ENCODE measurements at regions not wholly inside any gene's neighbourhood (a gene's known extent, or its start where the extent isn't known, plus 50 kb on each side); places are given as distances from the start of the nearest gene placed in this dataset.

- H3K9me3 Mint-ChIP-seq (ENCODE audit: unreplicated experiment) = no peaks in the 10 kb centered on the region
- H3K4me3 Mint-ChIP-seq (ENCODE audit: unreplicated experiment) = no peak overlapping the region
- peaks cover under 1% of the 10 kb centered on the region for H3K27me3 Mint-ChIP-seq (ENCODE audit: unreplicated experiment)
- no peak for DNase-seq
- TF ChIP-seq, protein P1, sequence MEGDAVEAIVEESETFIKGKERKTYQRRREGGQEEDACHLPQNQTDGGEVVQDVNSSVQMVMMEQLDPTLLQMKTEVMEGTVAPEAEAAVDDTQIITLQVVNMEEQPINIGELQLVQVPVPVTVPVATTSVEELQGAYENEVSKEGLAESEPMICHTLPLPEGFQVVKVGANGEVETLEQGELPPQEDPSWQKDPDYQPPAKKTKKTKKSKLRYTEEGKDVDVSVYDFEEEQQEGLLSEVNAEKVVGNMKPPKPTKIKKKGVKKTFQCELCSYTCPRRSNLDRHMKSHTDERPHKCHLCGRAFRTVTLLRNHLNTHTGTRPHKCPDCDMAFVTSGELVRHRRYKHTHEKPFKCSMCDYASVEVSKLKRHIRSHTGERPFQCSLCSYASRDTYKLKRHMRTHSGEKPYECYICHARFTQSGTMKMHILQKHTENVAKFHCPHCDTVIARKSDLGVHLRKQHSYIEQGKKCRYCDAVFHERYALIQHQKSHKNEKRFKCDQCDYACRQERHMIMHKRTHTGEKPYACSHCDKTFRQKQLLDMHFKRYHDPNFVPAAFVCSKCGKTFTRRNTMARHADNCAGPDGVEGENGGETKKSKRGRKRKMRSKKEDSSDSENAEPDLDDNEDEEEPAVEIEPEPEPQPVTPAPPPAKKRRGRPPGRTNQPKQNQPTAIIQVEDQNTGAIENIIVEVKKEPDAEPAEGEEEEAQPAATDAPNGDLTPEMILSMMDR (IDR thresholded peaks at IDR 0.05; ENCODE audit: partially characterized antibody, unreplicated experiment) = no peak
- H3K27ac Mint-ChIP-seq (ENCODE audit: unreplicated experiment) = no peak overlapping the region
- H3K36me3 Mint-ChIP-seq (ENCODE audit: unreplicated experiment) = no peaks in the 10 kb centered on the region
- H3K4me1 Mint-ChIP-seq (ENCODE audit: low read depth, unreplicated experiment) = no peaks in the 10 kb centered on the region
Measured at GRCh38 chr13:111639196-111639705, 318.8 kb downstream of the TEX29 start.

DNA sequence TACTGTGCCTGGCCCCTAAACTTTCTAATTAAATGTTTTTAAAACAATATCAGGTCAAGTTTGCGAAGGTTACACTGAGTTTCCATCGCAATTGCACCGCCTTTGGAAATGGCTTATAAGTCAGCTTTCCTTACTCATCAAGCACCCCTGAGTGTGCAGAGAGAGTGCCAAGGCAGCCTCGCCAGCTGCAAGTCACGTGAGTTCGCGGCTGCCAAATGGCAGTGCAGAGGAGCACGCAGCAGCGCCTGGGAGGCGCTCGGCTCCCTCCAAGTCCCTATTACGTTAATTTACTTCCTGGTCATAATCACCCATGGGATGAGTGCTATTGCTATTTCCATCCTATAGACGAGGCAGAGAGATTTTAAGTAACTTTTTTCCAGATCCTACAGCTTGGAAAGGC lies 319.6 kb downstream of the TEX29 start:
- no peaks in the 10 kb centered on the region for H3K9me3 Mint-ChIP-seq (ENCODE audit: unreplicated experiment)
- H3K27ac Mint-ChIP-seq (ENCODE audit: unreplicated experiment) = no peak overlapping the region
- TF ChIP-seq, protein P1 (IDR thresholded peaks at IDR 0.05; ENCODE audit: partially characterized antibody, unreplicated experiment) = no peak
- H3K4me1 Mint-ChIP-seq (ENCODE audit: low read depth, unreplicated experiment) = no peaks in the 10 kb centered on the region
- DNase-seq = no peak
- no peaks in the 10 kb centered on the region for H3K36me3 Mint-ChIP-seq (ENCODE audit: unreplicated experiment)
- no peak overlapping the region for H3K4me3 Mint-ChIP-seq (ENCODE audit: unreplicated experiment)
- peaks cover 2% of the 10 kb centered on the region for H3K27me3 Mint-ChIP-seq (ENCODE audit: unreplicated experiment)

DNA sequence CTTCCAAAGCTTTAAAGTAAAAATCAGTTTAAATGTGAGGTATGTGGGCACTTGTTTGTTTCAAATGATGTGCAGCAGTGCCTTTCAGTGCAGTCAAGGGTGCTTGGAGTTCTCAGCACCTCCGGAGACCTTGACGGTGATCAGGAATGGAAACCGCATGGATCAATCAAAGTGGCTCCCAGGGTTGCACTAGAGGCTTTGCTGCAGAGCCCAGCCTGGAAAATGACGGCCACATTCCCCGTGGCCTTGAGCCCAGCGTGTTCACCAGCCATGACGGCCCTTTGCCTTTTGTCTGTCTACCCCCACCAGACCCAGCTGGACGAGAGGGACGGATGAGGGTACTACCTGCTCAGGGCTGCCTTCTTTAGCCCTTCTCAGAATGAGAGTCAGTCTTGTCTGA lies 320.0 kb downstream of the TEX29 start:
- Mint-ChIP-seq H3K27me3 (ENCODE audit: unreplicated experiment) (peaks cover 3% of the 10 kb centered on the region), H3K27ac (ENCODE audit: unreplicated experiment) (no peak overlapping the region), H3K4me3 (ENCODE audit: unreplicated experiment) (no peak overlapping the region), H3K36me3 (ENCODE audit: unreplicated experiment) (no peaks in the 10 kb centered on the region), H3K4me1 (ENCODE audit: low read depth, unreplicated experiment) (no peaks in the 10 kb centered on the region), H3K9me3 (ENCODE audit: unreplicated experiment) (no peaks in the 10 kb centered on the region)
- DNase-seq = no peak
- TF ChIP-seq, protein P1 (IDR thresholded peaks at IDR 0.05; ENCODE audit: partially characterized antibody, unreplicated experiment) = no peak

- Mint-ChIP-seq H3K9me3 (ENCODE audit: unreplicated experiment) (no peaks in the 10 kb centered on the region), H3K4me1 (ENCODE audit: low read depth, unreplicated experiment) (no peaks in the 10 kb centered on the region), H3K27me3 (ENCODE audit: unreplicated experiment) (peaks cover 3% of the 10 kb centered on the region), H3K27ac (ENCODE audit: unreplicated experiment) (no peak overlapping the region), H3K4me3 (ENCODE audit: unreplicated experiment) (no peak overlapping the region), H3K36me3 (ENCODE audit: unreplicated experiment) (no peaks in the 10 kb centered on the region)
- DNase-seq = no peak
- TF ChIP-seq, protein P1 (IDR thresholded peaks at IDR 0.05; ENCODE audit: partially characterized antibody, unreplicated experiment) = no peak
Measured at GRCh38 chr13:111642156-111642767, 321.8 kb downstream of the TEX29 start.

DNA sequence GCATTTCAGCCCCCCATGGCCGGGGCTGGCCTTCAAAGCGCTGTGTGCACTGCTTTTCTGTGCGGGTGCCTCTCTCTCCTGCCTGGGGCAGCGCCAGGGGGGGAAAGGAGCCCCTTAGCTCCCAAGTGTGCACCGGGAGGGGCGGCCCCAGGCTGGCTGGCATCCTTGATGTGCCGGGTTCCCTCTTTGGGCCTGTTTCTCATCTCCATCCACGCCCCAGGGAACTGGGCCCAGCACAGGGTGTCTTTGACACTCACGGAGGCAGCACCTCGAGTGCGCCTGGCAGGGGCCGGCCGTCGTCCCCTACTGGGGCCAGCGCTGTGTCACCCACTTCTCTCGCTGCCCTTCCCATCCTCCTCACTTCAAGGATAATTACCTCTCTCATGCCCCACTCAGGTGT lies 324.3 kb downstream of the TEX29 start:
- TF ChIP-seq, protein P1 (IDR thresholded peaks at IDR 0.05; ENCODE audit: partially characterized antibody, unreplicated experiment) = no peak
- Mint-ChIP-seq H3K9me3 (ENCODE audit: unreplicated experiment) (no peaks in the 10 kb centered on the region), H3K27me3 (ENCODE audit: unreplicated experiment) (peaks cover 3% of the 10 kb centered on the region), H3K27ac (ENCODE audit: unreplicated experiment) (no peak overlapping the region), H3K4me3 (ENCODE audit: unreplicated experiment) (no peak overlapping the region), H3K36me3 (ENCODE audit: unreplicated experiment) (no peaks in the 10 kb centered on the region), H3K4me1 (ENCODE audit: low read depth, unreplicated experiment) (no peaks in the 10 kb centered on the region)
- DNase-seq = no peak

Measured in glutamatergic neuron (in vitro differentiated cells).